ENCODE measurements at regions not wholly inside any gene's neighbourhood (a gene's known extent, or its start where the extent isn't known, plus 50 kb on each side); places are given as distances from the start of the nearest gene placed in this dataset.
"Not testable (repeated sequence)": the region's sequence is repeated elsewhere in the genome, so short reads cannot be mapped to it uniquely, and the experiment has no call there.

GRCh38 chr3:16072420-16073110 is 101.9 kb upstream of the GALNT15 start:
- DNase-seq (ENCODE audit: low read depth in 2 of 2, low spot score in 1 of 2), result no peak

GRCh38 chr3:16073203-16073602 is 101.3 kb upstream of the GALNT15 start:
- no peak for DNase-seq (ENCODE audit: low read depth in 2 of 2, low spot score in 1 of 2)

- not testable (repeated sequence) for DNase-seq (ENCODE audit: low read depth in 2 of 2, low spot score in 1 of 2)
Observed at GRCh38 chr3:16073990-16074671, 100.3 kb upstream of the GALNT15 start.

DNA sequence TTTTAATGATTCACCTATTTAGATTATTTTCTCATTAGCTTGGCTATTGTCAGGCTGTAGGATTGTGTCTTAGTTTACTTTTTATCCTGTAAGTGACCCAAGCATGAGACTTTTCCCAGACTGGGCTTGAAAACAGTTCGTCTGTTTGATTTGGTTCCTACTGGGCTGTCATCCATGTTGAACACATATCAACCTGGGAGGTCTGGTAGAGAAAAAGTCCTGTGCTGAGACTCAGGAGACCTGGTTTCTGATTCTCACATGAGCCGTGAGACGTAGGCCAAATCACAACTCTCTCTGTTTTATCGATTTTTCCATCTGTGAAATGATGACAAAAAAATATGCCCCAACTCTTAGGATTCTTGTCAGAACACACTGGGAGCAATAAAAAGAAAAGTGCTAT is 98.8 kb upstream of the GALNT15 start:
- no peak for DNase-seq (ENCODE audit: low read depth in 2 of 2, low spot score in 1 of 2)

GRCh38 chr3:16076564-16076963 is 97.9 kb upstream of the GALNT15 start:
- DNase-seq (ENCODE audit: low read depth in 2 of 2, low spot score in 1 of 2), result no peak

DNA sequence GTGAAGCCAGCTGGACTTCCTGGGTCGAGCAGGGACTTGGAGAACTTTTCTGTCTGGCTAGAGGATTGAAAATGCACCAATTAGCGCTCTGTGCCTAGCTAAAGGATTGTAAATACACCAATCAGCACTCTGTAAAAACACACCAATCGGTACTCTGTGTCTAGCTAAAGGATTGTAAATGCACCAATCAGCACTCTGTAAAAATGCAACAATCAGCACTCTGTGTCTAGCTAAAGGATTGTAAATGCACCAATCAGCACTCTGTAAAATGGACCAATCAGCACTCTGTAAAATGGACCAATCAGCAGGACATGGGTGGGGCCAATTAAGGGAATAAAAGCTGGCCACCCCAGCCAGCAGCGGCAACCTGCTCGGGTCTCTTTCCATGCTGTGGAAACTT is 97.3 kb upstream of the GALNT15 start:
- not testable (repeated sequence) for DNase-seq (ENCODE audit: low read depth in 2 of 2, low spot score in 1 of 2)

GRCh38 chr3:16077681-16078080 is 96.8 kb upstream of the GALNT15 start:
- DNase-seq (ENCODE audit: low read depth in 2 of 2, low spot score in 1 of 2), result not testable (repeated sequence)

DNA sequence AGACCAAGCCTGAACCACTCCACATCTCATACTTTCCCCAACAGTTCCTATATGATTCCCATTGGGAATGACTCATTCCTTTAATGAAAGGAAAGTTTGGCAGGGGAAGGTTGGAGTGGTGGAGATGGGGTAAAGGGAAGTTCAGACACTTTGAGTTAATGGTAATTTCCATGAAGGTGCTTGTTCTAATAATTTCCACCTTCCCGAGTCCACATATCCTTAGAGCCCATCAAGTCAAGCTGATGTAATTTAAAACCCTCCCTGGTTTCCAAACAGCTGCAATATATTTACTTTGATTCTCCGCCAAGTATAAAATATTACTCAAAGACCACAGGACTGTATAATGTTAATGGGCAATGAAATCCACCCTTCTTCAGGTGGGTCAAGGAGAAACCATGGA is 95.0 kb upstream of the GALNT15 start:
- no peak for DNase-seq (ENCODE audit: low read depth in 2 of 2, low spot score in 1 of 2)

DNA sequence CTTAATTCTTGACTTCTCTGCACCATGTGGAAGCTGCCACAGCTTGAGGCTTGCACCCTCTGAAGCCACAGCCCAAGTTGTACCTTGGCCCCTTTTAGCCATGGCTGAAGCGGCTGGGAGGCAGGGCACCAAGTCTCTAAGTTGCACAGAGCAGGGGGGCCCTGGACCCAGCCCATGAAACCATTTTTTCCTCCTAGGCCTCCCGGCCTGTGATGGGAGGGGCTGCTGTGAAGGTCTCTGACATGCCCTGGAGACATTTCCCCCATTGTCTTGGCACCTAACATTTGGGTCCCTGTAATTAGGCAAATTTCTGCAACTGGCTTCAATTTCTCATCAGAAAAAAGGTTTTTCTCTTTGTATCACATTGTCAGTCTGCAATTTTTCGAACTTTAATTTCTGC is 92.8 kb upstream of the GALNT15 start:
- DNase-seq (ENCODE audit: low read depth in 2 of 2, low spot score in 1 of 2), result no peak

DNA sequence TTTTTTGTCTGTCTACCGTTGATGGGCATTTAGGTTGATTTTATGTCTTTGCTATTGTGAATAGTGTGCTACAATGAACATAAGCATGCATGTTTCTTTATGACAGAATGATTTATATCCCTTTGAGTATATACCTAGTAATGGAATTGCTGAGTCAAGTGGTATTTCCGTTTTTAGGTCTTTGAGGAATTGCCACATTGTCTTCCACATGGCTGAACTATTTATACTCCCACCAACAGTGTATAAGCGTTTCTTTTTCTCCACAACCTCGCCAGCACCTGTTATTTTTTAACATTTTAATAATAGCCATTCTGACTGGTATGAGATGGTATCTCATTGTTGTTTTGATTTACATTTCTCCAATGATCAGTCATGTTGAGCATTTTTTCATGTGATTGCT is 89.6 kb upstream of the GALNT15 start:
- no peak for DNase-seq (ENCODE audit: low read depth in 2 of 2, low spot score in 1 of 2)

DNA sequence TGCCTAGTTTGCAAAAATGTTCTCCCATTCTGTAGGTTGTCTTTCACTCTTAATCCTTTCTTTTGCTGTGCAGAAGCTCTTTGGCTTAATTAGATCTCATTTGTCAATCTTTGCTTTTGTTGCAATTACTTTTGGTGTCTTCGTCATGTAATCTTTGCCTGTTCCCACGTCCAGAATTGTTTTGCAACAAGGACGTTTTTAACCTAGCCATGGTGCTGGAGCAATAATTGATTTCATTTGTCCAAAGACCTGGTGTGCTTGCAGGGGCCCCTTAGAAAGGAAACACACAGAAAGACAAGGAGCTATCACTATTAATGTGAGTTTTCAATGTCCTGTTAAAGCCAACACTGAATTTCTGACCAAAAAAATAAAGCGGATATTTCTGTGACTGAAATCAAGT is 89.1 kb upstream of the GALNT15 start:
- no peak for DNase-seq (ENCODE audit: low read depth in 2 of 2, low spot score in 1 of 2)

GRCh38 chr3:16085884-16086608 is 88.4 kb upstream of the GALNT15 start:
- DNase-seq (ENCODE audit: low read depth in 2 of 2, low spot score in 1 of 2), result no peak

- no peak for DNase-seq (ENCODE audit: low read depth in 2 of 2, low spot score in 1 of 2)
Observed at GRCh38 chr3:16086690-16087089, 87.8 kb upstream of the GALNT15 start.

DNA sequence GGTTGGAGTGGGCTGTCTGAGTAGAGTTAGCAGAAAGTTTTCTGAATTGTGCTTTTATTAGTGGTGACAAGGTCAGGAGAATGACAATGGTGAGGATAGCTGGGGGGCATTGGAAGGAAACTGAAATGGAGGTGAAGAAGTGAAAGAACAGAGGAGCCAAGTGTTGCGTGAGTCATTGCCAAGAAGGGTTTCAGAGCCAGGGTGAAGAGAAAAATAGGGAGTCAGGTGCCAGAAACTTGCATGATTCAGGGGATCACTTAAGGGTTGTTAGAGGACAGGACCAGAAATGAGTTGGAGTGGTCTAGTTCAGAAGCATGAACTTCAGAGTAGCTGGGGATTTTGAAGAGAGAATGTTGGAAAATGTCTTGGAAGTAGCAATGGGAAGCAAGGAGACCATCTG is 86.0 kb upstream of the GALNT15 start:
- DNase-seq (ENCODE audit: low read depth in 2 of 2, low spot score in 1 of 2), result no peak

DNA sequence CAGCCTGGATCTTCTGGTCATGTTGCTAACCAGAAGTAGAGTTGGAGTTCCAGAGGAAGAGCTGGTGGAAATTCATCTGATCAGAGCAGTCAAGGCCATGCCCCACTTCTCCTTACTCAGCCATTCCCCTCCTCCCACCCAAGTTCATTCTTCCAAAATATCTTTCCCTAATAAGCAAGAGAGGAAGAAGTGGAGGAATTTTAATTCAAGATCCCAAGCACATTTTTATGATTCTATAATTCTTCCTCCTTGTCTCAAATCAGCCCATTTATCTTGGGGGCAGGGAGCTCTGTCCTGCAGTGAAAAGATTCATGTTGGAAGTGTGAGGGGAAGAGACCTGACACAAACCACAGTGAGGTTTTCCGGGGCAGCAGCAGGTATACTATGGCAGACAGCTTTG is 85.0 kb upstream of the GALNT15 start:
- no peak for DNase-seq (ENCODE audit: low read depth in 2 of 2, low spot score in 1 of 2)

GRCh38 chr3:16090024-16090423 is 84.5 kb upstream of the GALNT15 start:
- DNase-seq (ENCODE audit: low read depth in 2 of 2, low spot score in 1 of 2), result no peak

GRCh38 chr3:16090706-16091105 is 83.8 kb upstream of the GALNT15 start:
- DNase-seq (ENCODE audit: low read depth in 2 of 2, low spot score in 1 of 2), result no peak

DNA sequence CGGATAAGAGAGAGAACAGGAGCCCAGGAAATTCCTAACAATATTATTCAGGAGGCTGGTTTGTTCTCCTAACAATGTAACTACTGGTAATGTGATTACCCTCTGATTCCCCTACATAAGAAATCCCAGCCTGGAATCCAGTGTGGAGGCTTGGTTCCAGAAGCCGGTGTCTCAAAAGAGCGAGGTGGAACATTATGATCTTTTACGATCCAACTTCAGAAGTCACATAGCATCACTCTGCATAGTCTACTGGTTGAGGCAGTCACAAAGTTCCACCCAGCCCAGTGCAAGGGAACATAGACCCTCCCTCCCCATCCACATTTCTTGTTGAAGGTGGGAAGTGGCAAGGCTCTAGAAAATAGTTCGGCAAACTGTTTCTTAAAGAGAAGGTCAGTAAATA is 81.6 kb upstream of the GALNT15 start:
- DNase-seq (ENCODE audit: low read depth in 2 of 2, low spot score in 1 of 2), result no peak

GRCh38 chr3:16101295-16102186 is 72.9 kb upstream of the GALNT15 start:
- no peak for DNase-seq (ENCODE audit: low read depth in 2 of 2, low spot score in 1 of 2)

DNA sequence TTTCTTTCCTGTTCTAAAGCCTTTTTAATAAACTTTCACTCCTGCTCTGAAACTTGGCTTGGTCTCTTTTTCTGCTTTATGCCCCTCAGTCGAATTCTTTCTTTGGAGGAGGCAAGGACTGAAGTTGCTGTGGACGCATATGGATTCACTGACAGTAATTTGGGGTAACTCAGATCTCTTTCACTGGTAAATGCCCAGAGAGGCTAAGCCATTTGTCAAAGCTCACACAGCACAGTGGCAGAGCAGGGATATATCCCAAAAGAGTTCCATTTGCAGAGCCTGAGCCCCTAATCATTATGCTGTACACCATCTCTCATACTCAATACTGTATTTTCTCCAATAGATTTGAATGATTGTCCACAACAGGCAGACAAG is 72.3 kb upstream of the GALNT15 start:
- no peak for DNase-seq (ENCODE audit: low read depth in 2 of 2, low spot score in 1 of 2)

DNA sequence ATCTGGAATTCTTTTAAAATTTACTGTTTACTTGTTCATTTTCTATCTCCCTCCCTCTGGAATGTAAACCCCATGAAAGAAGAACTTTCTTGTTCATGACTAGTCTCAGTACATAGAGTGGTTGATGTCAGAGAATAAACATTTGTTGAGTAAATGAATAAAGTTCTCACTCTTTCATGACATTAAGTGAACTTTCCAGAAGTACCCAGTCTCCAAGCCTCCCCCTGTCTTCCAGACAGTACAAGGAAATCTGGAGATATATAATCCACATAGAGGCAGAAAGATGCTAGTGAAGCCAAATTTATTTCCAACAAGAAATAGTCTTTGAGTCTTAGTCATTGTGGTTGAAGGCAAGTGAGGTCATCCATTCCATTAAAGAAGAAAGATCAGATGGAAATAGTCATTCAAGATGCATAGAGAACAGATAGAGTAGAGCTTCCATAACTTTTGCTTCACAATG is 71.5 kb upstream of the GALNT15 start:
- no peak for DNase-seq (ENCODE audit: low read depth in 2 of 2, low spot score in 1 of 2)
